ENCODE measurements at regions not wholly inside any gene's neighbourhood (a gene's known extent, or its start where the extent isn't known, plus 50 kb on each side); places are given as distances from the start of the nearest gene placed in this dataset.

DNA sequence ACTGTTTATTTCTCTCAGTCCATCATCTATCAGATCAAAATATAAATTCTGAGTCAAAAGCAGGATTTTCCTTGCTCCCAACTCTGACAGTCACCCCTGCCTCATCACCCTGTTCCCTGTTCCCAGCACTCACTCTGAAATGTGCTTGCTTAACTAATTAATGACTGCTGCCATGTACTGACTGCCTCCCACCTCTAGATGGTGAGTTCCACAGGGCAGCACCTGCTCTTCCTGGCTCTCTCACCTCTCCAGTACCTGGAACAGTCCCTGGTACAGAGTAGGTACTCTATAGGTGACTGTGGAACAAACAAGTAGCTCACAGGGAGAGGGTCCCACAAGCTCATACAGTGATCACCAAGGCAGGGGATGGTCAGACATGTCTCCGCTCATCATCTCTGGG is 114.3 kb upstream of the C16orf82 start:
- TF ChIP-seq, protein P1, sequence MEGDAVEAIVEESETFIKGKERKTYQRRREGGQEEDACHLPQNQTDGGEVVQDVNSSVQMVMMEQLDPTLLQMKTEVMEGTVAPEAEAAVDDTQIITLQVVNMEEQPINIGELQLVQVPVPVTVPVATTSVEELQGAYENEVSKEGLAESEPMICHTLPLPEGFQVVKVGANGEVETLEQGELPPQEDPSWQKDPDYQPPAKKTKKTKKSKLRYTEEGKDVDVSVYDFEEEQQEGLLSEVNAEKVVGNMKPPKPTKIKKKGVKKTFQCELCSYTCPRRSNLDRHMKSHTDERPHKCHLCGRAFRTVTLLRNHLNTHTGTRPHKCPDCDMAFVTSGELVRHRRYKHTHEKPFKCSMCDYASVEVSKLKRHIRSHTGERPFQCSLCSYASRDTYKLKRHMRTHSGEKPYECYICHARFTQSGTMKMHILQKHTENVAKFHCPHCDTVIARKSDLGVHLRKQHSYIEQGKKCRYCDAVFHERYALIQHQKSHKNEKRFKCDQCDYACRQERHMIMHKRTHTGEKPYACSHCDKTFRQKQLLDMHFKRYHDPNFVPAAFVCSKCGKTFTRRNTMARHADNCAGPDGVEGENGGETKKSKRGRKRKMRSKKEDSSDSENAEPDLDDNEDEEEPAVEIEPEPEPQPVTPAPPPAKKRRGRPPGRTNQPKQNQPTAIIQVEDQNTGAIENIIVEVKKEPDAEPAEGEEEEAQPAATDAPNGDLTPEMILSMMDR (IDR thresholded peaks at IDR 0.05): no peak
- TF ChIP-seq POLR2A (IDR thresholded peaks at IDR 0.05) (no peak), EP300 (IDR thresholded peaks at IDR 0.05) (no peak), POLR2AphosphoS5 (IDR thresholded peaks at IDR 0.05) (no peak)

Measured in upper lobe of left lung (tissue), 4 donors.